Kidney (tissue), 13 donors: ENCODE measurements at regions not wholly inside any gene's neighbourhood (a gene's known extent, or its start where the extent isn't known, plus 50 kb on each side); places are given as distances from the start of the nearest gene placed in this dataset.

Experiments used
- DNase-seq, 5 donors: peaks; one replicate each; pipeline ENCODE4 v3.0.0-alpha.2; 2013 to 2020
- FAIRE-seq: peaks from 2 replicates; lab custom pipeline; 2012; peaks lifted over from hg19 to GRCh38; lab: Jason Lieb, UNC
- H3K27ac ChIP-seq, 2 donors: one replicate each; pipeline ENCODE4 v1.7.0; 2013; ENCODE audit warnings: low read depth in 2 of 2, low read length in 2 of 2, inconsistent platforms in 1 of 2
- H3K27me3 ChIP-seq: one replicate; pipeline ENCODE4 v1.7.1; 2013; ENCODE audit warnings: low read length, inconsistent platforms; ENCODE audit not compliant: control insufficient read depth, insufficient read depth
- H3K36me3 ChIP-seq, 3 donors: one replicate each; pipeline versions ENCODE4 v1.7.0 to v1.7.1; 2013; ENCODE audit warnings: low read length in 3 of 3, control low read depth in 1 of 3, inconsistent platforms in 1 of 3; ENCODE audit not compliant: insufficient read depth in 3 of 3, control insufficient read depth in 2 of 3
- H3K4me1 ChIP-seq, 3 donors: one replicate each; pipeline versions ENCODE4 v1.7.0 to v1.7.1; 2013; ENCODE audit warnings: low read length in 3 of 3, inconsistent platforms in 1 of 3, low read depth in 1 of 3; ENCODE audit not compliant: control insufficient read depth in 2 of 3, insufficient read depth in 2 of 3
- H3K4me3 ChIP-seq, 3 donors: one replicate each; pipeline versions ENCODE4 v1.7.0 to v1.8.1; 2013; ENCODE audit warnings: low read length in 3 of 3, control low read depth in 1 of 3, inconsistent platforms in 1 of 3
- H3K9ac ChIP-seq, 3 donors: one replicate each; pipeline versions ENCODE4 v1.7.0 to v1.7.1; 2013; ENCODE audit warnings: low read length in 3 of 3, control low read depth in 1 of 3, inconsistent platforms in 1 of 3
- H3K9me3 ChIP-seq, 3 donors: one replicate each; pipeline versions ENCODE4 v1.7.0 to v1.7.1; 2013; ENCODE audit warnings: low read length in 3 of 3, control low read depth in 1 of 3, inconsistent platforms in 1 of 3; ENCODE audit not compliant: control insufficient read depth in 2 of 3, insufficient read depth in 1 of 3
- CTCF ChIP-seq: IDR thresholded peaks from 3 replicates; pipeline ENCODE4 v1.5.1; 2012; ENCODE audit warnings: mild to moderate bottlenecking, moderate library complexity, borderline replicate concordance; ENCODE audit not compliant: insufficient read depth; ENCODE audit errors: extremely low read depth
- intact Hi-C: fragments of 100-400 bp; cut with DNase I; formaldehyde crosslinking; loops from one replicate; pipeline ENCODE4 v1.11.1; 2022
- donor health status: control.
- donor health status: control.
- donor health status: control.
- donor health status: control.
- donor health status: control.
- donor health status: DM: yes; HTN: yes; CAD: no.
- donor health status: Normal renal cell carcinoma (clear cell type).

DNA sequence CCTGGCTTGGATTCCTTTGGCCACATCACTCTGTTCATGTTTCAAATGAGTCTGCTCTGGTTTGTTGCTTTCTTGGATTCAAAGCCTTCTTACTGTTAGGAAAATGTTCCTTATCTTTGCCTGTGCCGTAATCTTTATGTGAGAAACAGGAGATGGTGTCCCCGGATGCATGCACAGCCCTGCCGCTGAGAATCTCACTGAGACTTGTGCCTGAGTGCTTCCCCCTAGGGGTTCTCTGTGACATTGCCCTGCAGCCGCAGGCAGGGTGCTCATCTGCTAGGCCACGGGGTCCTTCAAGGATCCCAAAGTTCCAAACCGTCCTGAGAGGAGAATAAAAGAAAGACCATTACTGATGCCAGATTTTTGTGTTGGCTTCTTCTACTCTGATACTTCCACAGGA is 81.4 kb upstream of the ANKRD55 start:
- FAIRE-seq (no peak), DNase-seq (no peak)
- no peaks in the 10 kb centered on the region for H3K36me3 ChIP-seq
- H3K4me1 ChIP-seq, result peaks cover 9 to 26% (median 20%) of the 10 kb centered on the region in 3 donors
- H3K27me3 ChIP-seq, result no peaks in the 10 kb centered on the region
- no peak overlapping the region for H3K27ac ChIP-seq
- intact Hi-C loops, result no loop called here
- no peak overlapping the region for H3K9ac ChIP-seq
- no peak for TF ChIP-seq CTCF
- H3K4me3 ChIP-seq, result no peak overlapping the region
- H3K9me3 ChIP-seq, result no peaks in the 10 kb centered on the region

GRCh38 chr5:56313596-56313995 is 80.5 kb upstream of the ANKRD55 start:
- Histone ChIP-seq H3K9ac (no peak overlapping the region), H3K36me3 (no peaks in the 10 kb centered on the region), H3K4me1 (peaks cover 9 to 26% (median 20%) of the 10 kb centered on the region in 3 donors), H3K4me3 (no peak overlapping the region), H3K27ac (no peak overlapping the region), H3K27me3 (no peaks in the 10 kb centered on the region), H3K9me3 (no peaks in the 10 kb centered on the region)
- intact Hi-C loops, result no loop called here
- DNase-seq, result no peak
- TF ChIP-seq CTCF, result no peak
- no peak for FAIRE-seq

DNA sequence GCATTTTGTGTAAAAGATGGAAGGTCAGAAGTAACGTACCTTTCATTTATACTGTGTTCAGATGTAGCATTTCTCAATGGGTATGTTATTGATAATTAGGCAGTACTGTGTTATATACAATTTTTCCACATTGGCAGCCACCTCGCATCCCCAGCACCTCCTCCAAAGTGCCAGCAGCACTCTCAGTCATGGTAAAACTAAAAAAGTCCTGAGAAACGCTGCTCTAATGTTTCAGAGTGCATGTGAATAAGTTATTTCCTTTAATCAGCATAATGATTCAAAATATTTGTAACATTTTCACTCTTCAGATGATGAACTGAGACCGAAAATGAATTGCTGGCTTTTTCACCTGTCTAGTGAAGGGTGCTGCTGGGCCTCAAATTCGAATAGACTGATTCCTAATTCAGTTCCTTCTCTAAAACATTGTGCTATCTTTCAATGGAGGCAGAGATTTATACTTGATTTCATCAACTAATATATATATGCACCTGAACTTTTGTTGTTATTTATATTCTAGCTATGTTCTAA is 79.9 kb upstream of the ANKRD55 start:
- H3K36me3 ChIP-seq, result no peaks in the 10 kb centered on the region
- intact Hi-C loops, result no loop called here
- FAIRE-seq, result no peak
- H3K4me1 ChIP-seq, result peaks cover 9 to 26% (median 21%) of the 10 kb centered on the region in 3 donors
- H3K9ac ChIP-seq, result no peak overlapping the region
- TF ChIP-seq CTCF, result no peak
- H3K27ac ChIP-seq, result no peak overlapping the region
- H3K9me3 ChIP-seq, result no peaks in the 10 kb centered on the region
- no peak for DNase-seq
- H3K4me3 ChIP-seq, result no peak overlapping the region
- no peaks in the 10 kb centered on the region for H3K27me3 ChIP-seq

GRCh38 chr5:56311306-56311905 is 78.3 kb upstream of the ANKRD55 start:
- FAIRE-seq (peak; percentile 15), DNase-seq (peak in 2 of 5 donors; percentile 80 to 84)
- Histone ChIP-seq H3K9me3 (no peaks in the 10 kb centered on the region), H3K9ac (no peak overlapping the region), H3K4me3 (no peak overlapping the region), H3K4me1 (peaks cover 9 to 26% (median 25%) of the 10 kb centered on the region in 3 donors), H3K27me3 (no peaks in the 10 kb centered on the region), H3K36me3 (no peaks in the 10 kb centered on the region), H3K27ac (no peak overlapping the region)
- intact Hi-C loops, result no loop called here
- no peak for TF ChIP-seq CTCF
